Smooth muscle cell of the brain vasculature (primary cell): ENCODE measurements at regions not wholly inside any gene's neighbourhood (a gene's known extent, or its start where the extent isn't known, plus 50 kb on each side); places are given as distances from the start of the nearest gene placed in this dataset.
A peak's percentile ranks its signal among the peaks of the same experiment; 100 is the strongest.

ENCODE experiments used
- DNase-seq: peaks from one replicate; pipeline ENCODE4 v3.0.0-alpha.2; 2012; ENCODE audit warnings: low read depth, low spot score

DNA sequence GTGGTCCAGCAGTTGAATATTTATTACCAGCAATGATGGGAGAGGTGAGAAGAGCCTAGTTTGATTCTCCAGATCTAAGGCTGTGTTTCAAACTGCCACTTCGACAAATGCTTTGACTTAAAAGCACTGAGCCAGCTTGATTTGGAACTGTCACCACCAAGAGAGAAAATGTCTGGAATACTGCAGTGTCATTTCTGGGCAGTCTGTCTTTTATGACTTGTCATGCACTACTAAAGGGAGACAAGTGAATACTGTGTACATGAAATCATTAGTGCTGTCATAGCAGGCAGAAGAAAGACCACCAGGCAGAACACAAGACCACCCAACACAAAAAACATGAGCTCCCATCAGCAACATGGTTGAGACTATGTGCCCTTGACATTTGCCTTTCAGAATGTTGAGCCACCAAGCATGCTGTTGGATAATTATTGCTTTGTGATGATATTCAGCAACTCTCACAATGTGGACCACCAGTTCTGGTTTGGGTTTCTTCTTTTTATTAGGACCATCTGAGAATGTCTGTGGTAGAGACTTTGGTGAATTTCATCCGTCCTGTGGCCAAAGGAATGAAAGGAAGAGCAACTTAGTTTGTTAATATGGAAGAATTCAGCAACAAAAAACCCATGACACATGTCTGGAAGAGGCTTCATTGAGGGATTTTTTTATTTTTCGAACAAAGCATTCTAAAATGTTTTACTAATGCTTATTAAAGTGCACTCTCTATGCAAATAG is 125.8 kb downstream of the NTMT2 start:
- no peak for DNase-seq

DNA sequence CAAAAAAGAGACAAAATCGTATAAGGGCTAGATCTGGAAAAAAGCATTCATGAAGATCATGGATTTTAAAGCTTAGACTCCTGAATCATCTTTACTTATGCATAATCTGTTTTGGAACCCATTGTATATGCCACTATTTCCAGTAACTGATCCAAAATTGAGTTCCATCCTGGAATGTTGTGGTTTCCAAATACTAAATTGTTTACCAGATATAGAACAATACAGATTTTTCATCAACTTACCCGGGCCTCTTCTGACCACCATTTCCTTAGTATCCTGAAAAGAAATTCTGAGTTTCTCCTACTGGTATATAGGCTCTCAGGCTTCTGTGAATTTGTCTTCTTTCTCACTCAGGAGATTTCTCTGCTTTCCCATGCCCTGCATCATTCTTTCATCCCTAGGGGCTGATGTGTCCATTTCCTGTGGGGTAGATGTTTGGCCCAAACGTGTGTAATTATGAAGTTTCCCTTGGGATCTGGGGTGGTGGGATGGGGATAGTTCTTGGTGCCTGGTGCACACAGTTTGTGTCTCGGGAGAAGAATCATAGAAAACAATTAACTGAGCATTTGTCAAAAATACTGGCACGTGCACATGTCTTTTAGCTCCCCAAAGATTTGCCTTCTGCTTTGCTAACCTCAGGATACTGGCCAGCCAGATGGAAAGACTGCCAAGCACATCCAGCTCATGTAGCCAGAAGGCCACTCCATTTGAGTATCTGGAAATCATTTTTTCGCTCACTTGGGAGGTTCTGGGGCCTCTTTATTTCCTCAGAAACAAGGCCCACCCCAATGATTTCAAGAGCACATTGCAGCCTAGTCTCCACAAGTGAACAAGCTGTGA is 127.8 kb downstream of the NTMT2 start:
- DNase-seq: no peak

DNA sequence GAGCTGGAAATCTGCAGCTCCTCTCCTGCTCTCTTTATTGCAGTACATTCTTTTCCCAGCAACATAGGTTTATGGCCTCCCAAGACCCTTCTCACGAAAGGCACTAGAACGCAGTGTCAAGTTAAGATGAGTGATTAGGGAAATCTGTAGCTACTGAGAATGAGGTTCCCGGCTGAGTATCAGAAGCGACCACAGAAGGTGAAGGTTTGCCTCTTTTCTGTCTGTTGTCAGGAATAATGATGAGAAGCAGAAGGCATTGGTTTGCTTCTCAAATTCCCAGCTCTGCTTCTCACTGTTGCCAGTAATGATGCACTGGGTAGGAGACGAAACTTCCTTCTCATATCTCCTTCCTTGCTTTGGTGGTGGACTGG is 128.4 kb downstream of the NTMT2 start:
- DNase-seq: no peak

DNA sequence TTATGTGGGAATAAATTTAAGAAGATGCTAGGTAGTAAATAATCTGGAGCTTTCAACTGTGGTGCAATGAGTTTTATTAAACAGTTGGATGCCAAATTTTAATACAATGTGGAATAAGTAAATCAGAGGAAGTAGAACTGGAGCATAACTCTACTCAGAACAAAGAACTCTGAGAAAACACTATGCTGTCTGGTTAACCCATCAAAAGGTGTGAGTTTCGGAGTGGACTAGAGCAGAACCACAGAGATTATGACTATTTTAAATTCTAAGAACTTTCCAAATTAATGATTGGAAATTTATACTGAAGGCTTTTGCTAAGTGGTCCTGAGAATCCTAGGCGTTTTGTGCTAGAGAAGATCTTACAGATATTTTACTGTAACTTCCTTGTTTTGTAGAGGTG is 132.2 kb downstream of the NTMT2 start:
- no peak for DNase-seq

DNA sequence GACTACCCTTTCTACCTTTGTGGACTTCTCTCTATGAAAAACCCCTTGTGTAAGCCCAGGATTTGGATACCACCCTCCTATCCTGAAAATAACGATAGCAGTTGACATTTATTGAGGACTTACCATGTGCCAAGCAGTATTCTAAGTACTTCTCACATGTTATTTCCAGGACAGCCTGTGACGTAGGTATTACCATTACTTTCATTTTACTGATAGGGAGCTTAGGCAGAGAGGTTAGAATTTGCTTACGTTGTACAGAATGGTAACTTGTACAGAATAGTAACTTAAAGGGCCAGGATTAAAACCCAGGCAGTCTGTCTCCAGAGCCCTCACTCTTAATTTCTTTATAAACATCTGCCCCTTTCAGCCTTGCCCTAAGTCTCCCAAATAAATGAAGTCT is 138.3 kb downstream of the NTMT2 start:
- no peak for DNase-seq

DNA sequence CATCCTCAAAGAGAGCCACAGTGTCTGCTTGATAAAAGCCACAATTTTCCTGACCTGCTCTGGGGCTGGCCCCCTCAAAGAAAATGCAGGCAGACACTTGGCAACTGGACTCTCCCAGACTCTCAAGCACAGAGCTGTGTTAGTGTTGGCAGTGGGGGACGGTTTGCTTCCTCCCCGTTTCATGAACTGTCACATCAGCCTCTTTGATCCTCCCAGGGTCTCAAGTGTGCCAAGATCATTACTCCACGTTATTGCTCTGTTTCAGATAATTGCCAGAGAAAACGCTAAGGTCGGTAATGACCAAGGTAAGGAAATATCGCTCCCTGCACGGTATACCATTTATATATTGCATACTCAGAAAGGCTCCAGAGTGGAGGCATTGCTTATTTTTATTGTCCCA is 138.8 kb downstream of the NTMT2 start:
- DNase-seq: no peak

DNA sequence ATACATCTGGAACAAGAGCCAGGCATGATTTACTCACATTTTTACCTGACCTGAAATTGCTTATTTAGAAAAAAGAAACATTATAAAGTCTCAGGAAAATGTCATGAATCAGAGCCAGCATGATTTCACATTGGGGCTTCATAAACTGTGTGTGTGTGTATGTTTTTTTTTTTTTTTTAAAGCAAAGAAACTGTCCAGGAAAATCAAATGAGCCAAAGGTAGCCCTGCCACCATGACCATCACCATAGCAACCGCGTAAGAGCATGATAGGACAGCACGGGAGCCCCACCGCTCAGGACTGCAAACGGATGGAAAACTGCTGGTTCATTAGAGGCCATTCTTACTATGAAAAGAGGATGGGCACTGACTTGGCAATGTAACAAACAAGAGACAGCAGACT is 139.2 kb downstream of the NTMT2 start:
- no peak for DNase-seq

DNA sequence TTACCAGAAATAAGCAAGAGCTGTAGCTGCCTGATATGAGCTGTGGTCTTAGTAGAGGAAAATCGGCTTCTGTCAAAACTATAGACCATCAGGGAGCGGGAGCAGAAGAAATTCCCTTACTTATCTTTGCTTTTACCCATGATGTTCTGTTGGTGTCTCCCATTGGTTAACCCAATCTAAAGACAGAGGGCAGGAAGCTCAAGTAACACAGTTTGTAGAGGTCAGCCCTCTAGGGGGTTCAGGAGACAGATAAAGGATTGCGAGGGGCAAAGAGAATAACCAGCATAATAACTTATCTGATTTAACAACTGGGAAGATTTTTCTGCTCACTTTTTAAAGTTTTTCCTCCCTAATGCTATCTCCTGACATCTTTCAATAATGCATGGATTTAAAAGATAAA is 142.4 kb downstream of the NTMT2 start:
- DNase-seq: no peak

DNA sequence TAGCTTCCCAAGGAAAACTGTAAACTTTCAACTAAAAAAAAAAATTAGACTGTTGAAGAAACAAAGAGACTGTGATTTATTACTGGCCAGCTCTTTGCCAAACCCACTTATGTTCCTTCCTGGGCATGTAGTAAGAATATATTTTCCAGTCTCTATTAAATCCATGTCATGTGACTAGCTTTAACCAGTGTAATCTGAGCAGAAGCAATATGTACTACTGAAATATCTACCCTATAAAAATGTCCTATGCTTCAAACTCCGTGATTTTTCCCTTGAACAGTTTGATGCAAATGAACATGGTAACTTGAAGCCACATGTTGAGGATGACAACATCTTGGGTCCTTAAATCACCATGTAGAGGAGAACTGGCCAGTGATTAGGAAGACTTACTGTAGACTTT is 144.5 kb downstream of the NTMT2 start:
- no peak for DNase-seq

DNA sequence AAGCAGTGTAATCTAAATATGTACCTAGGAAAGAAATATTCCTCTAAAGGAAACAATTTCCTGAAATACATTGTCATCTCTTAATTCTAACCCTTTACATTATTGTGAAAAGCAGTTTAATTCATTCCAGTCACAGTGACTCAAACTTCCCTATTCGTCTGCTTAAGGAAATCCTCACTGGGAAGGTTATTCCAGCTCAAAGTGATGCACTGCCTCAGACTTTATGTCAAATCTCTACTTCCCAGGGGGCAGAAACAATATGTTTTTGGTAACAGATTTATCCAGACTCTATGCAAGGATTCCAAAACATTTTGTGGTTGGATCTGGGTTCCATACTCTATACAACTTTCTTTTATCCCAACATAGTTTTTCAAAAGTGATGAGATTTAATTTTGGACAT is 145.2 kb downstream of the NTMT2 start:
- DNase-seq: peak; percentile 39

DNA sequence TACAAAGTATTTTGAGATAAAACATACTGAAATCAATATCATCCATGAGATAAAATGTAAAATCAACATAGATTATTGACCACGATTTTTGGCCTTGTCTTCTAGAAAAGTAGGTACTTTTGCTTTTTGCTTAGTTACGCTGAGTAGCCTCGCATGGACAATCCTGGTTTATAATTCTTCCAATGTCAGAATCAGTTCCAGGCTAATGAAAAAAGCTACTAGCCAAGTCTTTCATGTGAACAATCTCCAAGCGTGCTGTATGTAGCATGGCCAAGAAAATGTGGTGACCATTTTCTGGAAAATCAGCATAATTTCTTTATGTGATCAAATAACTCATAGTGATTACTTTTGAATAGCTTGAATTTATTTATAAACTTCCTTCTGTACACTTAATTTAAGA is 145.8 kb downstream of the NTMT2 start:
- no peak for DNase-seq

DNA sequence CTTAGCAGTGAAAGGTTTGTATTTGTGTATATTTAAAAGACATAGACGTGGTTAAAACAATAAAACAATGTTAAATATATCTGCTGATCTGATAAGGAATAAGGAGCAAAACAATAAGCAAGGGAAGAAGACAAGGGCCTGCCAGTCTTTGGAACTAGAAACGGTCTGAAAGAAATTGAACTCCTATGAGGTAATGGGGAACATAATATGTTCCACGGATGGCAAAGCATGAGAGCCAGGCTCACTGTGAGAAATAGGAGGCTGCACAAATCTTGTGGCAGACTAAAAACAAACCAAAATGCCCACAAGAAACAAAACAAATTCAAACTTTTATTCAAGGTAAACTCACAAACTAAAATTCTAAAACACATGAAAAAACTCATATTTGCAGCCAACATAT is 150.5 kb downstream of the NTMT2 start:
- DNase-seq: no peak

DNA sequence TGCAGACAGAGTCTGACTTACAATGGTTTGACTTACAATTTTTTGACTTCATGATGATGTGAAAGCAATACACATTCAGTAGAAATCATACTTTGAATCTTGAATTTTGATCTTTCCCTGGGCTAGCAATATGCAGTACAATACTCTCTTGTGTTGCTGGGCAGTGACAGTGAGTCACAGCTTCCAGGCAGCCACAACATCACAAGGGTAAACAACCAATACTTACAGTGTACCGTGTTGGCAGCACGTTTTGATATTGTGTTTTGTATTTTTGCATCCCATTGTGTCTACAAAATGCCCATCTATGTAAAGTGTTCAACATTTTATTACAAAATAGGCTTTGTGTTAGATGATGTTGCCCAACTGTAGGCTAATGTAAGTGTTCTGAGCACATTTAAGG is 150.9 kb downstream of the NTMT2 start:
- no peak for DNase-seq

DNA sequence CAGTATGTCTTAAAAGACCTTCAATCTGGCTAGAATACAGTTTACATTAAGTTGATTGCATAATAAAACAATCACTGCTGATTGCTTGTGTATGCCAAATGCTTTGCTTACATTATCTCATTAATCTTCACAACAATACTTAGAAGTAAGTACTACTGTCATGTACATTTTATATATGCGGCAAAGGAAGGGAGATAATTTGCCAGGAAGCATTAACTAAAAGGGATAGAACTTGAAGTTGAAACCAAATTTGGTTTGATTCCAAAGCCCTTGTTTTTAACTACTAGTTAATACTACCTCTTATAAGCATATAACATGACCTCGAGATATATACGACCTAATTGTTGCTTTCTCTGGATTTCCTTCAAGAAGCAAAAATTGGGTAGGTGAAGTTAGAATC is 155.8 kb downstream of the NTMT2 start:
- DNase-seq: no peak

DNA sequence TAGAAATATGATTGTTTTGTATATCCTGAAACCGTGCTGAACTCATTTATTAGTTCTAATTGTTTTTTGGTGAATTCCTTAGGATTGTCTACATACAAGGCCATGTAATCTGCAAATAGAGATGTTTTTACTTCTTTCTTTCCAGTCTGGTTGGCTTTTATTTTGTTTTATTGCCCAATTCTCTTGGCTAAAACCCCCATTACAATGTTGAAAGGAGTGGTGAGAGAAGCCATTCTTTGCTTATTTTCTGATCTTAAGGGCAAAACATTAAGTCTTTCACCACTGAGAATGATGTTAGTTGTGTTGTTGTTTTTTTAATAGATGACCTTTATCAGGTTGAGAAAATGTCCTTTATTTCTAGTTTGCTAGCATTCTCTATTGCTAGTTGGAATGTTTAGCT is 157.3 kb downstream of the NTMT2 start:
- DNase-seq: no peak

DNA sequence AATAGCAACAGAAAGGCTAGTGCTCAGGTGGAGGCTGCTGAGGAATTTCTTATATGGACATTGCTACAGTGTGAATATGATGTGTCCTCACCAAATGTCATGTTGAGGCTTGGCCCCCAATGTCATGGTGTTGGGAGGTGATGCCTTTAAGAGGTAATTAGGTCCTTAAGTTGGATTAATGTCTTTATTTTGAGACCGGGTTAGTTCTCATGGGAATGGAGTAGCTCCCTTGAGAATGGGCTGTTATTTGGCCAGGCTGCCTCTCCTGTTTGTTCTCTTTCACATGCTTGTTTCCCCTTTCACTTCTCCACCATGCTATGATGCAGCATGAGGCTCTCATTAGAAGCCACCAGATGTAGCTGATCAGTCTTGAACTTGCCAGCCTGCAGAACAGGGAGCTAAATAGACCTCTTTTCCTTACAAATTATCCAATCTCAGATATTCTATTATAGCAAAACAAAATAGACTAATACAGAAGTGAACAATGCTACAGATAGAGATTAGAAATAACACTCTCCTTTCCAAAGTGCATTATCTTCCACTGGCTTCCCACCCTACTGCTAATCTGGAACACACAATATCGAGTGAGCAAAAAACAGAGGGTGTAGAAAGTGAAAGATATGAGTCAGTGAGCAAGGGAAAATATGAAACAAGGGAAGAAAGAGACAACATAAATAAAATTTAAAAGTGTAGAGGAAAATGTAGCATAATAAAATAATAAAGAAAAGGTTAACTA is 160.2 kb downstream of the NTMT2 start:
- DNase-seq: no peak

DNA sequence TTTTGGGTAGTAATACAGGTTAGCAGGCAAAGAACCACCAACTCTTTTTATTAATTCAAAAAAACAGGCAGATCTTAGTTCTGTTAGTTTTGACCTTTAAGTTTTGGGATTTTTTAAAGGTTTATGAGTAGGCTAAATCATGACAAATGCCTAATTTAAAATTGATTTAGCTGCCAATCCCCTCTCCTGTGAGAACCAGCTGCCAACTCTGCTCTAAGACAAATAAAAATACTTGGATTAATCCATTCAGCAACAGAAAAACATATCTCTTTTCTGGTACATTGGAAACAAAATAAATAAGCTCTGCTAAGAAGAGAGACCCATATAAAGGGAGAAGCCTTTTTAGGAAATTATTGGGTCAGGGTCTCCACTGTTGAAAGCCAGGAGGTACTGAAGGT is 160.8 kb downstream of the NTMT2 start:
- DNase-seq: no peak

DNA sequence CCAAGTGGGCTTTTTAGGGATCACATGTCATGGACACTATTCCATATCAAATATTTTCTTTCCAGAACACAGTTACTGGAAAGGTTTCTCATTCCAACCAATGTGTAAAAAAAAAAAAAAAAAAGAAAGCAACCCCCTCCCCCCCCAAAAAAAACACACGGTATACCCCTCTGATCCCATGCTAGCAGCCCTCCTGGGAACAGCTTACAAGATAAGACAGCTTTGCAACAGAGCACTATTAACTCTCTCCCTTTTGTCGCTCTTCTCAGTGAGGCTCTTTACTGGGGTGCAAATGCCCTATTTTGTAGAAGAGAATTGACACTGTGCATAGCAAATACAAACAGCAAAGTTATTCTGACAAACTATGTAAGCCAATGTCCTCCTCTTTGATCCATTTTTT is 161.2 kb downstream of the NTMT2 start:
- no peak for DNase-seq

DNA sequence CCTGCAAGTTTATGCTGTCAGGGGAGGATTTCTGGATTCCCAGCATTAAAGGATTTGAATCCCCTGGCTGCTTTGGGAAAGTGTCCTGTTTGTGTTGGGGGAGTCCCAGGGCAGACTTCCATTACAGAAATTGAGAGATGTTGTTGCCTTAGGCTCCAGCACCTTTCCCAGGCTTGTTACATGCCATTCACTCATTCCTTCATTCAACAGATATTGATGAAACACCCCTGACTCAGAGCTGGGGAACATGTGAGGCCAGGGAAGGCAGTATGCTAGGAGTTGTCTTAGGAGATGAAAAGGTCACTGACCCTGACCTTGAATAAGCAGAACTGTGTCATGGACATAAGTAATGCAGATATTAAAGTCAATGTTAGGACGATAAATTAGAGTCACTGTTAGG is 161.7 kb downstream of the NTMT2 start:
- no peak for DNase-seq

DNA sequence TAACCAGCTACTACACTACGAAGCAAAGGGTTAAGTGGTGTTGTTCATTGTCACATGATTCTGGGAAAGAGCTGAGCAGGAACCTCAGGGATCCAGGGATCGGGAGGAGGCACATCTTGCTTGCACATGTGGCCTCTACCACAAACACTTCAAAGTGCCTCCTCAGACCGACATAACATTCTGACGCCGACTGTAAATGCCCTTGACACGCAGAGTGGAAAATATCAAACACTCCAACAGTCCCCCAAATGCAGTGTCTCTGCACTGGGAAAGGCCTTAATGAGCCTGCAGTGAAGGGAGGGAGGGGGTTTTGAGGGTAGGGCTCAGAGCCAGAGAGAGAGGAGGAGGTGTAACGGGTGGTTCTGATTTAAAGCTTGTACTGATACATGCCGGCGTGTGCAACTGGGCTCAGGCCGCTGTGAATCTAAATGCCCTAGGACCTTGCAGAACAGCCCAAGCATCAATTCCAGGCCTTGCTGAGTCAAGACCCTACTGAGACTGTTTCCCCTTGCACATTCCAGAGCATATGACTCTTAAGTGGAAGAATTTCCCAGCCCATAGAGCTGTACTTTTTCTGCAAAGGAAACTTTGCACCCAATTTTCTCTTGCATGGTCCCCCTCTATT is 163.7 kb downstream of the NTMT2 start:
- peak; percentile 87 for DNase-seq

DNA sequence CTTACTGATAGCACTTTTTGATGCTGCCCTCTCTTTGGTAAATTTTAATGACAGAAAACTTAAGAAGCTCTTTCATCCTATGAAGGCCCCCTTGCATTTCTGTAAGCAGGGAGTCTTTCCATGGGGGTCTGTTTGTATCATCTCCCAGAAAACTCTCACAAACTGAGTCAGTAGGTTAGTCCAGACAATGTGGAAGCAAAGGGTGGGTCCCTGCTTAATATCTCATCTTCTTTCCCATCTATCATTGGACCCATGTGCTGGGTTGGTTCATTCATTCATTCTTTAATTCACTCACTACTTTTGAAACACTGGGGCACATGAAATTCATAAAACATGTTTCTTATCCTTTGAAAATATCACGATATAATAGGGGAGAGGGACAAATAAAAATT is 164.3 kb downstream of the NTMT2 start:
- no peak for DNase-seq

DNA sequence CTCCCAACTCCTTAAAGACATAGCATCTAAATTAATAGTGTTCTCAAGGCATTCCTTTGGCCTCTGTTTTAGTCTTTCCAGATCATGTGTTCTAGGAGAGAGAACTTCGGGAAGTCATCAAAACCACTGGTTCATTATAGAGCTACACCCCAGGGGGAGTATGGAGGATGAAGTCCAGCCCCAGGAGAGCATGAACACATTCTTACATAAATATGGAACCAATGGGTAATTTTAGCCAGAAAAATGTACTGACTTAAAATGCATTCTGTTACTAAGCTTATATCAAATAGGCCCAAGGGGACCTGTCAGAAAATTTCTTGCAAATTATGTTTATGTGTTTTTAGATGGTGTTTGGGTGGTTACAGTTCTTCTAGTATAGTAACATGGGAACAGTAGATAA is 165.2 kb downstream of the NTMT2 start:
- no peak for DNase-seq
